ENCODE measurements at regions not wholly inside any gene's neighbourhood (a gene's known extent, or its start where the extent isn't known, plus 50 kb on each side); places are given as distances from the start of the nearest gene placed in this dataset.

GRCh38 chr1:195806060-195806459 is 802.2 kb downstream of the KCNT2 start:
- Histone ChIP-seq H3K4me1 (no peaks in the 10 kb centered on the region), H3K9me3 (no peaks in the 10 kb centered on the region), H3K36me3 (no peaks in the 10 kb centered on the region), H3K4me3 (no peak overlapping the region), H3K27ac (no peak overlapping the region), H3K27me3 (no peaks in the 10 kb centered on the region)
- WGBS, 2 donors: 76 to 82% methylated on average over 2 of the region's 2 CpGs
- TF ChIP-seq POLR2A (IDR thresholded peaks at IDR 0.05): no peak
- no peak for TF ChIP-seq CTCF (IDR thresholded peaks at IDR 0.05)
- DNase-seq (ENCODE audit: low spot score in 2 of 2): no peak

- TF ChIP-seq CTCF (IDR thresholded peaks at IDR 0.05) (no peak), EP300 (IDR thresholded peaks at IDR 0.05) (no peak), POLR2A (IDR thresholded peaks at IDR 0.05) (no peak)
- H3K27me3 ChIP-seq: no peaks in the 10 kb centered on the region
- H3K27ac ChIP-seq: no peak overlapping the region
- no peaks in the 10 kb centered on the region for H3K4me1 ChIP-seq
- no peaks in the 10 kb centered on the region for H3K9me3 ChIP-seq
- DNase-seq (ENCODE audit: low spot score in 2 of 2): no peak
- H3K4me3 ChIP-seq: no peak overlapping the region
- H3K36me3 ChIP-seq: no peaks in the 10 kb centered on the region
These were observed 803.7 kb downstream of the KCNT2 start for GRCh38 chr1:195804547-195804946.

GRCh38 chr1:195799016-195799415 is 809.2 kb downstream of the KCNT2 start:
- H3K4me1 ChIP-seq: no peaks in the 10 kb centered on the region
- TF ChIP-seq POLR2A (IDR thresholded peaks at IDR 0.05): no peak
- no peak for TF ChIP-seq CTCF (IDR thresholded peaks at IDR 0.05)
- no peak for TF ChIP-seq EP300 (IDR thresholded peaks at IDR 0.05)
- no peaks in the 10 kb centered on the region for H3K9me3 ChIP-seq
- no peak for DNase-seq (ENCODE audit: low spot score in 2 of 2)
- H3K27me3 ChIP-seq: no peaks in the 10 kb centered on the region
- H3K27ac ChIP-seq: no peak overlapping the region
- H3K4me3 ChIP-seq: no peak overlapping the region
- 75 to 86% methylated on average over 4 of the region's 4 CpGs for WGBS, 2 donors
- H3K36me3 ChIP-seq: no peaks in the 10 kb centered on the region

GRCh38 chr1:195794225-195794624 is 814.0 kb downstream of the KCNT2 start:
- Histone ChIP-seq H3K4me1 (no peaks in the 10 kb centered on the region), H3K4me3 (no peak overlapping the region), H3K27me3 (no peaks in the 10 kb centered on the region), H3K27ac (no peak overlapping the region), H3K36me3 (no peaks in the 10 kb centered on the region), H3K9me3 (no peaks in the 10 kb centered on the region)
- no peak for DNase-seq (ENCODE audit: low spot score in 2 of 2)
- no peak for TF ChIP-seq EP300 (IDR thresholded peaks at IDR 0.05)
- TF ChIP-seq CTCF (IDR thresholded peaks at IDR 0.05): no peak
- TF ChIP-seq POLR2A (IDR thresholded peaks at IDR 0.05): no peak
- whole genome bisulfite sequencing, 2 donors: 93 to 98% methylated on average over 3 of the region's 3 CpGs

GRCh38 chr1:195791796-195792195 is 816.4 kb downstream of the KCNT2 start:
- Histone ChIP-seq H3K4me1 (no peaks in the 10 kb centered on the region), H3K27ac (no peak overlapping the region), H3K27me3 (no peaks in the 10 kb centered on the region), H3K9me3 (no peaks in the 10 kb centered on the region), H3K36me3 (no peaks in the 10 kb centered on the region), H3K4me3 (no peak overlapping the region)
- TF ChIP-seq EP300 (IDR thresholded peaks at IDR 0.05) (no peak), POLR2A (IDR thresholded peaks at IDR 0.05) (no peak), CTCF (IDR thresholded peaks at IDR 0.05) (no peak)
- DNase-seq (ENCODE audit: low spot score in 2 of 2): no peak
- WGBS, 2 donors: 90 to 99% methylated on average over 7 of the region's 7 CpGs
